H1 (cell line): ENCODE measurements at regions not wholly inside any gene's neighbourhood (a gene's known extent, or its start where the extent isn't known, plus 50 kb on each side); places are given as distances from the start of the nearest gene placed in this dataset.

ENCODE experiments used
- ATF3 ChIP-seq: IDR thresholded peaks from 2 replicates; pipeline ENCODE4 v1.6.1; 2011; ENCODE audit warnings: low read depth, mild to moderate bottlenecking, low read length; ENCODE audit not compliant: insufficient read depth
- CEBPB ChIP-seq: IDR thresholded peaks from 2 replicates; pipeline ENCODE4 v1.6.1; 2012; ENCODE audit warnings: low read depth, low read length
- CHD7 ChIP-seq: fragments of 300-600 bp; sonication (generic); IDR thresholded peaks from 2 replicates; pipeline ENCODE4 v1.7.1; 2012; ENCODE audit warnings: low read length, moderate library complexity, mild to moderate bottlenecking, inconsistent platforms; ENCODE audit not compliant: insufficient replicate concordance
- HDAC2 ChIP-seq, 2 experiments: fragments of 300-600 bp in 1 of 2; sonication (generic) in 1 of 2; IDR thresholded peaks; 2 replicates each; pipeline ENCODE4 v1.6.1; 2011 to 2012; ENCODE audit warnings: low read depth in 2 of 2, low read length in 2 of 2, mild to moderate bottlenecking in 2 of 2, moderate library complexity in 2 of 2, borderline replicate concordance in 1 of 2, inconsistent platforms in 1 of 2
- JUND ChIP-seq: IDR thresholded peaks from 2 replicates; pipeline ENCODE4 v1.6.1; 2011; ENCODE audit warnings: mild to moderate bottlenecking, improper control_type of control experiment, low read length
- RAD21 ChIP-seq, 2 experiments: IDR thresholded peaks in 1 of 2; conservative IDR thresholded peaks in 1 of 2; 2 replicates each; pipeline ENCODE4 v1.6.1; 2011; ENCODE audit warnings: low read depth in 2 of 2, low read length in 2 of 2, improper control_type of control experiment in 1 of 2, inconsistent platforms in 1 of 2, mild to moderate bottlenecking in 1 of 2, moderate library complexity in 1 of 2
- RBBP5 ChIP-seq: IDR thresholded peaks from 2 replicates; pipeline ENCODE4 v1.7.1; 2012; ENCODE audit warnings: low read depth, mild to moderate bottlenecking, inconsistent platforms, low read length, moderate library complexity, borderline replicate concordance
- SAP30 ChIP-seq: fragments of 300-600 bp; sonication (generic); IDR thresholded peaks from 2 replicates; pipeline ENCODE4 v1.7.1; 2012; ENCODE audit warnings: low read length, moderate library complexity, mild to moderate bottlenecking, inconsistent platforms; ENCODE audit not compliant: insufficient read depth, insufficient replicate concordance
- SIX5 ChIP-seq: IDR thresholded peaks from 2 replicates; pipeline ENCODE4 v1.6.1; 2011; ENCODE audit warnings: mild to moderate bottlenecking, low read depth, low read length
- SRF ChIP-seq: IDR thresholded peaks from 2 replicates; pipeline ENCODE4 v1.6.1; 2011; ENCODE audit warnings: mild to moderate bottlenecking, low read depth, low read length, moderate library complexity

- no peak for TF ChIP-seq CHD7
- TF ChIP-seq CEBPB = no peak
- no peak for TF ChIP-seq RBBP5
- TF ChIP-seq JUND = no peak
- TF ChIP-seq SAP30 = no peak
- TF ChIP-seq SIX5 = no peak
- no peak for TF ChIP-seq RAD21 (IDR thresholded peaks at IDR 0.05 in 1 of 2, conservative IDR thresholded peaks at IDR 0.05 in 1 of 2; ENCODE audit: low read depth in 2 of 2, low read length in 2 of 2)
- no peak for TF ChIP-seq SRF
- no peak for TF ChIP-seq ATF3
- no peak for TF ChIP-seq HDAC2 (IDR thresholded peaks at IDR 0.05; ENCODE audit: borderline replicate concordance in 1 of 2, low read depth in 2 of 2, low read length in 2 of 2)
These were observed 281.6 kb upstream of the SEMA6A start (continued) for GRCh38 chr5:116856271-116856670.
